ENCODE measurements at regions not wholly inside any gene's neighbourhood (a gene's known extent, or its start where the extent isn't known, plus 50 kb on each side); places are given as distances from the start of the nearest gene placed in this dataset.

- Histone ChIP-seq H2AFZ (replicated peaks; ENCODE audit: low read length, poor library complexity) (no peak overlapping the region), H2BK120ac (ENCODE audit: low read depth, low read length) (no peak overlapping the region), H2BK15ac (ENCODE audit: low read depth, low read length) (no peak overlapping the region), H3K27me3 (ENCODE audit: control insufficient read depth, insufficient read depth, low read length) (no peaks in the 10 kb centered on the region), H4K91ac (ENCODE audit: insufficient read depth, low read depth, low read length) (no peak overlapping the region), H2AK9ac (replicated peaks; ENCODE audit: low read depth, low read length, poor library complexity) (no peak overlapping the region), H4K5ac (ENCODE audit: low read depth, low read length) (no peak overlapping the region), H3K4me3 (ENCODE audit: insufficient read depth, low read depth, low read length) (no peak overlapping the region), H4K20me1 (ENCODE audit: insufficient read depth, low read length) (no peaks in the 10 kb centered on the region), H3K56ac (ENCODE audit: extremely low read depth, insufficient read depth, low read length) (no peak overlapping the region), H3K4ac (ENCODE audit: low read depth, low read length) (no peak overlapping the region), H3K9me3 (ENCODE audit: control insufficient read depth, insufficient read depth, low read length) (peaks cover 15% of the 10 kb centered on the region), H2BK20ac (ENCODE audit: low read depth, low read length) (no peak overlapping the region), H2BK5ac (ENCODE audit: low read depth, low read length, poor library complexity, severe bottlenecking) (no peak overlapping the region), H3K14ac (replicated peaks; ENCODE audit: low read depth, low read length) (no peak overlapping the region), H3K9me1 (ENCODE audit: insufficient read depth, low read length) (no peaks in the 10 kb centered on the region), H3K9ac (ENCODE audit: low read depth, low read length) (no peak overlapping the region), H3K27ac (ENCODE audit: insufficient read depth, low read length) (no peak overlapping the region), H3K4me1 (ENCODE audit: control insufficient read depth, insufficient read depth, low read length) (no peaks in the 10 kb centered on the region), H3K23ac (ENCODE audit: low read depth, low read length) (no peak overlapping the region), H3K4me2 (ENCODE audit: low read depth, low read length) (no peak overlapping the region), H4K8ac (ENCODE audit: low read depth in 2 of 2, low read length in 2 of 2) (no peak overlapping the region), H2AK5ac (ENCODE audit: low read depth, low read length) (no peak overlapping the region), H3K18ac (ENCODE audit: low read depth, low read length) (no peak overlapping the region), H3K79me1 (ENCODE audit: low read depth in 1 of 2, low read length in 2 of 2) (no peaks in the 10 kb centered on the region), H3K36me3 (ENCODE audit: control insufficient read depth, insufficient read depth, low read length) (no peaks in the 10 kb centered on the region)
- intact Hi-C loops (cut with micrococcal nuclease) (no loop called here), in situ Hi-C loops (cut with MboI; ENCODE audit: low sequenced_read_pairs) (no loop called here), dilution Hi-C loops (cut with HindIII; ENCODE audit: low sequenced_read_pairs, unreplicated experiment) (no loop called here)
- no peak for ATAC-seq (ENCODE audit: low read depth)
- POLR2A ChIA-PET (ENCODE audit: unreplicated experiment), result no interaction called here
- TF ChIP-seq MXI1 (IDR thresholded peaks at IDR 0.05; ENCODE audit: borderline replicate concordance, low read depth, low read length), result no peak
- BruUV-seq (replicated peaks), result no TSS peak
- no CpG with 5 or more reads among the region's 1 CpG for WGBS, 2 experiments (ENCODE audit: extremely low coverage in 2 of 2, insufficient read length in 1 of 2)
- no peak for DNase-seq
- CTCF ChIA-PET, result no interaction called here
These were observed 281.1 kb downstream of the MBD2 start for GRCh38 chr18:53943326-53943860.

Measured in IMR-90 (cell line).